PC-3 (cell line): ENCODE measurements at regions not wholly inside any gene's neighbourhood (a gene's known extent, or its start where the extent isn't known, plus 50 kb on each side); places are given as distances from the start of the nearest gene placed in this dataset.

Source experiments
- ATAC-seq: fragments of 200-7000 bp; cut with Tn5 transposase; 2 replicates; pipeline ENCODE4 v1.9.1; 2020; ENCODE audit warnings: mild to moderate bottlenecking, moderate library complexity
- BruUV-seq: library from RNA; stranded (reverse); fragments of 400-500 nt; replicated peaks from 2 replicates; lab custom pipeline; 2021; lab: Mats Ljungman, UMichigan
- CTCF ChIA-PET: fragments of 300-600 bp; sonication (Branson Sonifier 250); formaldehyde crosslinking; loops from one replicate; lab custom pipeline; 2022; ENCODE audit warnings: antibody characterized with exemption; lab: Charles Lee
- POLR2A ChIA-PET: fragments of 300-600 bp; sonication (Branson Sonifier 250); formaldehyde crosslinking; loops from one replicate; lab custom pipeline; 2022; ENCODE audit warnings: antibody characterized with exemption; ENCODE audit not compliant: unreplicated experiment; lab: Charles Lee
- DNase-seq: peaks from one replicate; pipeline ENCODE4 v3.0.0-alpha.2; 2015
- H2AFZ ChIP-seq: fragments of 300-600 bp; sonication (generic); 2 replicates; pipeline ENCODE4 v1.6.0; 2016; ENCODE audit warnings: antibody characterized with exemption, low read length
- H3F3A ChIP-seq: fragments of 300-600 bp; sonication (generic); one replicate; pipeline ENCODE4 v1.6.0; 2017; ENCODE audit warnings: antibody characterized with exemption, low read length, control low read depth, mild to moderate bottlenecking; ENCODE audit not compliant: unreplicated experiment
- H3K27ac ChIP-seq: fragments of 300-600 bp; sonication (generic); 2 replicates; pipeline ENCODE4 v1.5.1; 2016; ENCODE audit warnings: mild to moderate bottlenecking, low read length
- H3K27me3 ChIP-seq: fragments of 300-600 bp; sonication (generic); 2 replicates; pipeline ENCODE4 v1.6.1; 2016; ENCODE audit warnings: low read length, mixed read lengths
- H3K36me3 ChIP-seq: fragments of 300-600 bp; sonication (generic); 2 replicates; pipeline ENCODE4 v1.6.1; 2016; ENCODE audit warnings: low read depth, mixed run types, low read length, mixed read lengths
- H3K4me1 ChIP-seq: fragments of 300-600 bp; sonication (generic); 2 replicates; pipeline ENCODE4 v1.5.1; 2016; ENCODE audit warnings: low read length; ENCODE audit not compliant: insufficient read depth
- H3K4me2 ChIP-seq: fragments of 300-600 bp; sonication (generic); 2 replicates; pipeline ENCODE4 v1.6.0; 2016; ENCODE audit warnings: low read length
- H3K4me3 ChIP-seq: fragments of 300-600 bp; sonication (generic); 2 replicates; pipeline ENCODE4 v1.5.1; 2016; ENCODE audit warnings: mild to moderate bottlenecking, low read length, mixed read lengths
- H3K79me2 ChIP-seq: fragments of 300-600 bp; sonication (generic); 2 replicates; pipeline ENCODE4 v1.6.1; 2017; ENCODE audit warnings: low read length, mixed read lengths
- H3K9ac ChIP-seq: fragments of 300-600 bp; sonication (generic); 2 replicates; pipeline ENCODE4 v1.6.0; 2016; ENCODE audit warnings: mild to moderate bottlenecking, low read length
- H3K9me2 ChIP-seq: fragments of 300-600 bp; sonication (generic); replicated peaks from 2 replicates; pipeline ENCODE4 v1.6.1; 2016; ENCODE audit warnings: mixed run types, low read length, mixed read lengths
- H3K9me3 ChIP-seq: fragments of 300-600 bp; sonication (generic); 2 replicates; pipeline ENCODE4 v1.6.1; 2016; ENCODE audit warnings: low read length, mixed read lengths
- H4K20me1 ChIP-seq: fragments of 300-600 bp; sonication (generic); 2 replicates; pipeline ENCODE4 v1.6.1; 2016; ENCODE audit warnings: low read length, mixed read lengths
- CTCF ChIP-seq: fragments of 300-600 bp; sonication (generic); conservative IDR thresholded peaks from 2 replicates; pipeline ENCODE4 v1.5.1; 2017; ENCODE audit warnings: antibody characterized with exemption, low read depth, mild to moderate bottlenecking, low read length
- EZH2 ChIP-seq: fragments of 300-600 bp; sonication (generic); IDR thresholded peaks from one replicate; pipeline ENCODE4 v1.6.1; 2017; ENCODE audit warnings: antibody characterized with exemption, mild to moderate bottlenecking, low read length; ENCODE audit not compliant: unreplicated experiment
- EZH2phosphoT487 ChIP-seq: fragments of 300-600 bp; sonication (generic); IDR thresholded peaks from 2 replicates; pipeline ENCODE4 v1.6.1; 2018; ENCODE audit warnings: mild to moderate bottlenecking, antibody characterized with exemption, low read length, borderline replicate concordance
- intact Hi-C: fragments of 100-400 bp; cut with micrococcal nuclease; formaldehyde crosslinking; loops from 2 replicates; pipeline ENCODE4 v1.9.0; 2023

DNA sequence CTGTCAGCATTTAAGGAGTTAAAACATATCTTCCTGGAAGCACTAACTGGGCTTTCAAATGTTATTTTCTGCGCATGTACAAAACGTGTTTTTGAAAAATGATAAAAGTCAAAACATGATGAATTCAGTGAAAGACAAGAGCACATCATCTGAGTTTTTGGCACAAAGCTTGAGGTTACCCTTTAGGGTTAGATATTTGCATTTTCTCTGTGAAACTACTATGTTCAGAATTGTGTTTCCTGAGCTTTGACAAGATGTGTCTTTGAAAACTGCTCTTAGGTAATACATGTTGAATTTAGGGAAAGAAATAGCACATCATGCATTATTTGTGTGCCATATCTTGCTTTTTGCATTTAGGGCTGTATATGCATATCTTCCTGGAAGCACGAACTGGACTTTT is 79.0 kb downstream of the ASCL4 start:
- BruUV-seq: no TSS peak
- POLR2A ChIA-PET: no interaction called here
- H3K27me3 ChIP-seq: peaks cover 83% of the 10 kb centered on the region
- no peak overlapping the region for H3K27ac ChIP-seq
- H3K4me1 ChIP-seq: no peaks in the 10 kb centered on the region
- H3K9me2 ChIP-seq: no peaks in the 10 kb centered on the region
- DNase-seq (no peak), ATAC-seq (no peak)
- H3K79me2 ChIP-seq: no peaks in the 10 kb centered on the region
- TF ChIP-seq CTCF: no peak
- TF ChIP-seq EZH2: no peak
- no peak for TF ChIP-seq EZH2phosphoT487
- no peaks in the 10 kb centered on the region for H3K36me3 ChIP-seq
- no peaks in the 10 kb centered on the region for H3K9me3 ChIP-seq
- intact Hi-C loops: no loop called here
- H3K4me2 ChIP-seq: no peak overlapping the region
- CTCF ChIA-PET: no interaction called here
- H2AFZ ChIP-seq: no peak overlapping the region
- no peak overlapping the region for H3K9ac ChIP-seq
- H4K20me1 ChIP-seq: no peaks in the 10 kb centered on the region
- no peak overlapping the region for H3K4me3 ChIP-seq
- no peaks in the 10 kb centered on the region for H3F3A ChIP-seq

DNA sequence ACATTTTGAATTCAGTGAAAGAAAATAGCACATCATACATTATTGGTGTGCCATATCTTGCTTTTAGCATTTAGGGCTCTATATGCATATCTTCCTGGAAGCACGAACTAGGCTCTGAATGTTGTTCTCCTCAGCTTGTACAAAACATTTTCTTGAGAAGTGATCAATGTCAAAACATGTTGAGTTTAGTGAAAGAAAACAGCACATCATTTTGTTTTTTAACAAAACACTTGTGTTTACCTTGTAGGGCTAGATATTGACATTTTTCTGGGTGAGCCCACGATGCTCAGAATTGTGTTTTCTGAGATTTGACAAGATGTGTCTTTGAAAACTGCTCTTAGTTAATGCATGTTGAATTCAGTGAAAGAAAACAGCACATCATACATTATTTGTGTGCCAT is 81.0 kb downstream of the ASCL4 start:
- ChIA-PET POLR2A (no interaction called here), CTCF (no interaction called here)
- BruUV-seq: no TSS peak
- H2AFZ ChIP-seq: no peak overlapping the region
- no peak for TF ChIP-seq CTCF
- TF ChIP-seq EZH2: no peak
- no peak for TF ChIP-seq EZH2phosphoT487
- H3K9ac ChIP-seq: no peak overlapping the region
- H3K27me3 ChIP-seq: peaks cover 87% of the 10 kb centered on the region
- H4K20me1 ChIP-seq: no peaks in the 10 kb centered on the region
- no peaks in the 10 kb centered on the region for H3K4me1 ChIP-seq
- no peaks in the 10 kb centered on the region for H3K9me3 ChIP-seq
- H3K36me3 ChIP-seq: no peaks in the 10 kb centered on the region
- H3K4me3 ChIP-seq: no peak overlapping the region
- no peaks in the 10 kb centered on the region for H3F3A ChIP-seq
- ATAC-seq (no peak), DNase-seq (no peak)
- no peak overlapping the region for H3K27ac ChIP-seq
- H3K4me2 ChIP-seq: no peak overlapping the region
- H3K79me2 ChIP-seq: no peaks in the 10 kb centered on the region
- H3K9me2 ChIP-seq: no peaks in the 10 kb centered on the region
- intact Hi-C loops: no loop called here

DNA sequence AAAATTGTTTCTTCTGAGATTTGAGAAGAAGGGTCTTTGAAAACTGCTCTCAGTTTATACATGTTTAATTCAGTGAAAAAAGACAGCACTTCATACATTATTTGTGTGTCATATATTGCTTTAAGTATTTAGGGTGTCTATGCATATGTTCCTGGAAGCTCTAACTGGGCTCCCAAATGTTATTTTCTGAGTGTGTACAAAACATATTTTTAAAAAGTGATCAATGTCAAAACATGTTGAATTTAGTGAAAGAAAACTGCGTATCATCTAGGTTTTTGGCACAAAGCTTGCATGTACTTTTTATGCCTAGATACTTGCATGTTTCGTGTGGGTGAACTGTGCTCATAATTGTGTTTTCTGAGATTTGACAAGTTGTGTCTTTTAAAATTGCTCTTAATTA is 81.6 kb downstream of the ASCL4 start:
- BruUV-seq: no TSS peak
- no peaks in the 10 kb centered on the region for H3K9me3 ChIP-seq
- no peak overlapping the region for H2AFZ ChIP-seq
- H3K27ac ChIP-seq: no peak overlapping the region
- H3K9me2 ChIP-seq: no peaks in the 10 kb centered on the region
- no peaks in the 10 kb centered on the region for H3K36me3 ChIP-seq
- H3K9ac ChIP-seq: no peak overlapping the region
- no peak overlapping the region for H3K4me3 ChIP-seq
- H3F3A ChIP-seq: no peaks in the 10 kb centered on the region
- no peak overlapping the region for H3K4me2 ChIP-seq
- DNase-seq: no peak
- H3K4me1 ChIP-seq: no peaks in the 10 kb centered on the region
- ATAC-seq: no peak
- no peak for TF ChIP-seq CTCF
- no peak for TF ChIP-seq EZH2
- TF ChIP-seq EZH2phosphoT487: no peak
- H3K79me2 ChIP-seq: no peaks in the 10 kb centered on the region
- no peaks in the 10 kb centered on the region for H4K20me1 ChIP-seq
- intact Hi-C loops: no loop called here
- peaks cover 91% of the 10 kb centered on the region for H3K27me3 ChIP-seq
- POLR2A ChIA-PET: interaction anchor here (0.6 kb wide), 1 partner anchor 899 kb away, joined by 3 read pairs; no protein-coding TSS in a partner anchor
- CTCF ChIA-PET: no interaction called here
